DOHH2 (cell line): ENCODE measurements at regions not wholly inside any gene's neighbourhood (a gene's known extent, or its start where the extent isn't known, plus 50 kb on each side); places are given as distances from the start of the nearest gene placed in this dataset.
"Not testable (repeated sequence)": the region's sequence is repeated elsewhere in the genome, so short reads cannot be mapped to it uniquely, and the experiment has no call there.

ENCODE experiments used
- H3F3A ChIP-seq: fragments of 200-600 bp; sonication (generic), shearing (Covaris generic); 2 replicates; pipeline ENCODE4 v1.6.0; 2016; ENCODE audit warnings: antibody characterized with exemption, mild to moderate bottlenecking; ENCODE audit not compliant: control insufficient read depth, insufficient read depth
- H3K27ac ChIP-seq: fragments of 200-600 bp; sonication (generic); 2 replicates; pipeline ENCODE4 v1.5.1; 2014; ENCODE audit warnings: low read depth, mild to moderate bottlenecking, low read length, moderate library complexity
- H3K27me3 ChIP-seq: fragments of 200-600 bp; sonication (generic); 2 replicates; pipeline ENCODE4 v1.6.1; 2014; ENCODE audit warnings: mild to moderate bottlenecking, low read length, mixed read lengths; ENCODE audit not compliant: control insufficient read depth
- H3K36me3 ChIP-seq: fragments of 200-600 bp; sonication (generic); 2 replicates; pipeline ENCODE4 v1.6.1; 2014; ENCODE audit warnings: mild to moderate bottlenecking, low read length, moderate library complexity, mixed read lengths; ENCODE audit not compliant: control insufficient read depth
- H3K4me1 ChIP-seq: fragments of 200-600 bp; sonication (generic); 2 replicates; pipeline ENCODE4 v1.6.1; 2014; ENCODE audit warnings: mild to moderate bottlenecking, low read length, mixed read lengths; ENCODE audit not compliant: control insufficient read depth
- H3K4me2 ChIP-seq: fragments of 200-600 bp; sonication (generic); 2 replicates; pipeline ENCODE4 v1.6.0; 2014; ENCODE audit warnings: mild to moderate bottlenecking, low read length, moderate library complexity
- H3K4me3 ChIP-seq: fragments of 200-600 bp; sonication (generic); 2 replicates; pipeline ENCODE4 v1.5.1; 2014; ENCODE audit warnings: mild to moderate bottlenecking, low read length, mixed read lengths
- H3K79me2 ChIP-seq: fragments of 200-600 bp; sonication (generic); 2 replicates; pipeline ENCODE4 v1.6.1; 2014; ENCODE audit warnings: mild to moderate bottlenecking, low read length, mixed read lengths; ENCODE audit not compliant: control insufficient read depth
- H3K9me2 ChIP-seq: fragments of 200-600 bp; sonication (generic); replicated peaks from 2 replicates; pipeline ENCODE4 v1.6.1; 2014; ENCODE audit warnings: mild to moderate bottlenecking, low read length, mixed read lengths; ENCODE audit not compliant: control insufficient read depth
- H3K9me3 ChIP-seq: fragments of 200-600 bp; sonication (generic); 2 replicates; pipeline ENCODE4 v1.6.1; 2014; ENCODE audit warnings: antibody characterized with exemption, low read length, mixed read lengths; ENCODE audit not compliant: control insufficient read depth, insufficient read depth
- H4K20me1 ChIP-seq: fragments of 200-600 bp; sonication (generic); 2 replicates; pipeline ENCODE4 v1.6.0; 2014; ENCODE audit warnings: low read depth, mild to moderate bottlenecking, antibody characterized with exemption, low read length, moderate library complexity; ENCODE audit not compliant: control insufficient read depth, insufficient read depth
- CTCF ChIP-seq: fragments of 200-600 bp; sonication (generic); IDR thresholded peaks from one replicate; pipeline ENCODE4 v1.5.1; 2014; ENCODE audit warnings: antibody characterized with exemption, mild to moderate bottlenecking, low read depth, low read length; ENCODE audit not compliant: poor library complexity, severe bottlenecking
- EZH2phosphoT487 ChIP-seq: fragments of 200-600 bp; sonication (generic); IDR thresholded peaks from 2 replicates; pipeline ENCODE4 v1.6.1; 2017; ENCODE audit warnings: borderline replicate concordance, mild to moderate bottlenecking, antibody characterized with exemption, low read length, moderate library complexity, mixed read lengths

GRCh38 chr3:48070030-48070429 is 53.8 kb upstream of the MAP4 start:
- H3K4me3 ChIP-seq = no peak overlapping the region
- peaks cover 70% of the 10 kb centered on the region for H3K79me2 ChIP-seq
- H3K4me1 ChIP-seq = no peaks in the 10 kb centered on the region
- no peaks in the 10 kb centered on the region for H3K9me2 ChIP-seq
- H3K36me3 ChIP-seq = peaks cover 2% of the 10 kb centered on the region; the same call in 1 of the 2 replicates
- no peak overlapping the region for H3K27ac ChIP-seq
- no peaks in the 10 kb centered on the region for H3F3A ChIP-seq
- no peaks in the 10 kb centered on the region for H3K27me3 ChIP-seq
- TF ChIP-seq EZH2phosphoT487 (no peak), CTCF (no peak)
- peaks cover 7% of the 10 kb centered on the region; the same call in 1 of the 2 replicates for H4K20me1 ChIP-seq
- H3K4me2 ChIP-seq = no peak overlapping the region
- H3K9me3 ChIP-seq = no peaks in the 10 kb centered on the region

GRCh38 chr3:48069339-48069738 is 53.1 kb upstream of the MAP4 start:
- no peak overlapping the region for H3K4me3 ChIP-seq
- H3K4me1 ChIP-seq = no peaks in the 10 kb centered on the region
- H3F3A ChIP-seq = no peaks in the 10 kb centered on the region
- H3K9me3 ChIP-seq = no peaks in the 10 kb centered on the region
- no peaks in the 10 kb centered on the region for H3K27me3 ChIP-seq
- H3K27ac ChIP-seq = no peak overlapping the region
- no peaks in the 10 kb centered on the region for H3K9me2 ChIP-seq
- TF ChIP-seq EZH2phosphoT487 (no peak), CTCF (no peak)
- peaks cover 71% of the 10 kb centered on the region for H3K79me2 ChIP-seq
- H3K4me2 ChIP-seq = no peak overlapping the region
- H3K36me3 ChIP-seq = peaks cover 2% of the 10 kb centered on the region
- peaks cover 7% of the 10 kb centered on the region; the same call in 1 of the 2 replicates for H4K20me1 ChIP-seq

- Histone ChIP-seq H3K36me3 (peaks cover 2% of the 10 kb centered on the region), H4K20me1 (peaks cover 7% of the 10 kb centered on the region; the same call in 1 of the 2 replicates), H3K9me2 (no peaks in the 10 kb centered on the region), H3K4me2 (no peak overlapping the region), H3K4me3 (no peak overlapping the region), H3K27me3 (no peaks in the 10 kb centered on the region), H3F3A (no peaks in the 10 kb centered on the region), H3K79me2 (peaks cover 75% of the 10 kb centered on the region), H3K9me3 (no peaks in the 10 kb centered on the region), H3K4me1 (no peaks in the 10 kb centered on the region), H3K27ac (no peak overlapping the region)
- TF ChIP-seq CTCF = no peak
- TF ChIP-seq EZH2phosphoT487 = no peak
Measured at GRCh38 chr3:48068886-48069285, 52.7 kb upstream of the MAP4 start.

- H4K20me1 ChIP-seq, H3F3A ChIP-seq, H3K9me2 ChIP-seq, H3K4me2 ChIP-seq, H3K27me3 ChIP-seq, H3K4me1 ChIP-seq, H3K27ac ChIP-seq, H3K9me3 ChIP-seq, H3K36me3 ChIP-seq, H3K4me3 ChIP-seq: not testable (repeated sequence)
- peaks cover 75% of the 10 kb centered on the region for H3K79me2 ChIP-seq
Measured at GRCh38 chr3:48068320-48068719, 52.1 kb upstream of the MAP4 start.
